Limb (tissue), 2 donors: ENCODE measurements at regions not wholly inside any gene's neighbourhood (a gene's known extent, or its start where the extent isn't known, plus 50 kb on each side); places are given as distances from the start of the nearest gene placed in this dataset.

Experiments
- DNase-seq, 2 donors: peaks; one replicate each; pipeline ENCODE4 v3.0.0-alpha.2; 2016; ENCODE audit errors: extremely low spot score in 2 of 2

DNA sequence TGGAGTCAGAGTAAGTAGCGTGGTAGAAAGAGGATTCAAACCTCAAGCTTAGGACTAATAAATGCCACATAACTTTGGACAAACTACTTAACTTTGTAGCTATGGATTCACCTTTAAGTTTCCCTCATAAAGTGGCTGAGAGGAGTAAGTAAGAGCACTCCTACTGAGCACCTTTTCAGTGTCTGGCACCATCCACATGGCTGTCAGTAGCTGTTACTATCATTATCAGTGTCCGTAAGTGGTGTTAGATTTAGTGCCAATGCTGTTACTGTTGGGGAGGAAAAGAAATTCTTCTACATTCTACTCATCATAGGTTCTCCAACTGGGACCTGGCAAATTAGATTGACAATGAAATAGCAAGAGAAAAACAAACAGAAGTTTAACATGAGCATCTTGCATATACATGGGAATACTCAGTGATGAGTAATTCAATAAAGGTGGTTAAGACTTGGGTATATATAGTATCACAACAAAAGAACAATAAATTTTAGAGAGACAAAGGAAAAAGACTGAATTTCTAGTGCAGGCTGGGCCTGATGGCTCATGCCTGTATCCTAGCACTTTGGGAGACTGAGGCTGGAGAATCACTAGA lies 165.6 kb upstream of the NBEA start:
- no peak for DNase-seq

GRCh38 chr13:34777089-34777913 lies 164.8 kb upstream of the NBEA start:
- DNase-seq, result no peak

- no peak for DNase-seq
Measured at GRCh38 chr13:34777914-34778303, 164.2 kb upstream of the NBEA start.

- no peak for DNase-seq
Measured at GRCh38 chr13:34779171-34779570, 162.9 kb upstream of the NBEA start.

GRCh38 chr13:34793301-34793700 lies 148.8 kb upstream of the NBEA start:
- DNase-seq, result no peak

DNA sequence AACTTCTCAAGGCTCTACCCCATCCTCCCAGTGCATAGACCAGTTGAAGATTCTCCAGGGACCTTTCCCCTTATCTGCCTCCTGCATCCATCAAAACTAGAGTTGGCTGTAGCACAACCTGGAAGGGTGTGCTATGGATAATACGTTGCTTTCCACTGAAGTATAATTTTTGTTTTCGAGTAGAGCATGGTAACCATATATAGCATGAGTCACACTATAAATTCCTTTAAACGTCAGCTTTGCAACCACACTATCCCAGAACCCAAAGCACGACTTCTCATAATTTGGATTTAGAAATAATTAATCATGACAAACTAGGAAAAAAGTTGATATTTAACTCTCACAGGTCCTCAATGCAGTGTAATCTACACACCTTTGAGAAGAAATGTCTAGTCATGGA lies 138.3 kb upstream of the NBEA start:
- no peak for DNase-seq

DNA sequence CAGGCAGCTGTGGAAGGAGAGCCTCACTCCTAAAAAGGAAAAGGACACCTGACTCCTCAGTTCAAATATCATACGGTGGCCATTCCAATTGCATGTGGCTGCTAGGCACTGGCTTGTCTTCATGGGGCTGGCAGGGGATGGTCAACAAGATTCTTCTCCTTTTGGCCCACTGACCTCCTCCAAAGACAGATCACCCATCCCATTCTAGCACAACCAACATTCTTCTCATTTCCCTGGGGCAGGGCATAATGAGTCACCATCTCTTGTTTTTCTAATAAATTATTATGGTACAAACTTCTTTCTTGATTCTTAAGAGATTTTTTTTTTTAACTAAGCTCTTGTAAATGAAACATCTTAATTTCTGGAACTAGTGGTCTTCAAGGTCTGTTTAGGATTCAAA lies 136.7 kb upstream of the NBEA start:
- no peak for DNase-seq

- no peak for DNase-seq
Measured at GRCh38 chr13:34808649-34809048, 133.4 kb upstream of the NBEA start.

- no peak for DNase-seq
Measured at GRCh38 chr13:34810996-34811395, 131.1 kb upstream of the NBEA start.

DNA sequence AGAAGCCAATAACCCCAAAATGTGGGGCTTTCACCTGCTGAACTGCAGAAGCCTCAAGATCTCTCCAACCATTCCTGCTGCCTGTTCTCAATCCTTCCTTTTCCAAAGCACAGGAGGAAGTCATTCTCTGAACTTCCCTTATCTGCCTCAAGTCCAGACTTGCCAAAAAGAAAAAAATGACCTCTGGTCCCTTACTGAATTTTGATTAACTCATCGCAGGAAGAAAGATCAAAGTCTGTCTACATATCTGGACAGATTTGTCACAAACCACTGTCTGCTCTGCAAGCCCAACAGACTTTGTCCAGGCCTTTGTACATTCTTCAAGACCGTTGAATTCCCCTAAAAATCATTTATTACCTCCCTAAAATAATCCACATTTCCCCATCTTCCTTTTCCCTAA lies 126.5 kb upstream of the NBEA start:
- no peak for DNase-seq

GRCh38 chr13:34816245-34816884 lies 125.7 kb upstream of the NBEA start:
- DNase-seq, result peak in 1 of 2 donors; percentile 79

GRCh38 chr13:34816908-34817665 lies 125.0 kb upstream of the NBEA start:
- no peak for DNase-seq

DNA sequence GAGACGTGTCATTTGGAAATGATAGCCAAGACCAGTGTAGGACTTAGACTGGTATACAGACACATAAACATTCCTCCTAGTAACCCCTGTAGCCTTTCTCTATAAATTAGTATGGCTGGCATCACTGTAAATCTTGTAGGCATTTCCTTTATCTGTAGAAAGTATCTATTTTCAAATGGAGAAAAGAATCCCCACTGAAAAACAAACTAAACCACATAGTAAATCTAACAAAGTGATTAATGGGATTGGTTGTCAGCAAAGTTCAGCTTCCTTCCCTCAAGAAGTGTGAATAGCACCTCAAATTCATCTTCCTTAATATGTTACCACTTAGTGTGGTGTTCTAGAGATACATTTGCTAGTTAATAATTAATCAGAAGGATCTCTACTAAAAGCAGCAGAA lies 119.4 kb upstream of the NBEA start:
- DNase-seq, result no peak

DNA sequence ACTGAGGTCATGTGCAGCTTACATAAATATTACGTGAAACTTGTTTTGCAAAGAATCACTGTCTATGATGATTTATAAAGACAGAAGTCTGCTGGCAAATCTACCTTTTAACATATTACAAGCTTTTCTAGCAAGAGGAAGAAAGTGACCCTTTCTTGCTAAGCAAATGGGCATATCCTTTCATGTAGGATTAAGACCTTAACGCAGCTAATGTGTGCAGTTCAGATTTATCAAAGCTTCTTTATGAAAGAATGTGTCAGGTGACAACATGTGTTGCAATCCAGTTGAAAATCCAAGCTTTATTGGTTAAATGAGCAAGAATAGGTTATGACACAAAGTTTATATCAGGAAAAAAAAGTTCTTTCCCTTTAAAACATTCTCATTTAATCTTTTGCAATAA lies 115.6 kb upstream of the NBEA start:
- no peak for DNase-seq

DNA sequence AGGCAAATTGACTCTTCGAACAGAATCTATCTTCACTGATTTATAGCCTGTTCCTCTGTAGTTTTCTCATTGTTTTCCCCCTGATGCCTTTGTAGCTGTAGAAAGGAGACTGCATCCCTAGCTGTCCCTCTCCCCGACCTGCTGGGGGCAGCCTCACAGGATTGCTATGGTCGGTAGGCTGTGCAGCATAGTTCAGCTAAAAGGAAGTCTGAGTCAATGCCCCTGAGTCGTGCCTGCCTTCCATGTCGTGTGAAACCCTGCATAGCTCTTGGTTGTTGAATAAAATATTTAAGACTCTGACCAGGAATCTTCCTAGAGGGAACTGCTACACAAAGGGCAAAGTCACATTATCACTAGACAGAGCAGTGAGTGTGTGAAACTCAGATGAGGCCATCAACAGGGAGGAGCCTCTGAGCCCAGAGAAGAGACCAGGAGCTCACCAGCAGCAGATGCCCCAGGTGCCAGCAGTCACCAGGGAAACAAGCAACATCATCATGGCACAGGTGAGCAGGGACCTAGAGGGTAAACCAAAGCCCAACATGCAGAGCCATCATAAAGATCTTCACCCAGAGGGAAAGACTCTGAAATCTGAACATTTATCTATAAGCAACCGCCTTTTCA lies 108.4 kb upstream of the NBEA start:
- DNase-seq, result no peak

- no peak for DNase-seq
Measured at GRCh38 chr13:34842466-34842865, 99.6 kb upstream of the NBEA start.

- DNase-seq, result no peak
Measured at GRCh38 chr13:34847766-34848165, 94.3 kb upstream of the NBEA start.

- no peak for DNase-seq
Measured at GRCh38 chr13:34849406-34849805, 92.7 kb upstream of the NBEA start.

- DNase-seq, result no peak
Measured at GRCh38 chr13:34853161-34853560, 88.9 kb upstream of the NBEA start.

GRCh38 chr13:34857558-34858325 lies 84.3 kb upstream of the NBEA start:
- peak in 1 of 2 donors; percentile 21 for DNase-seq

DNA sequence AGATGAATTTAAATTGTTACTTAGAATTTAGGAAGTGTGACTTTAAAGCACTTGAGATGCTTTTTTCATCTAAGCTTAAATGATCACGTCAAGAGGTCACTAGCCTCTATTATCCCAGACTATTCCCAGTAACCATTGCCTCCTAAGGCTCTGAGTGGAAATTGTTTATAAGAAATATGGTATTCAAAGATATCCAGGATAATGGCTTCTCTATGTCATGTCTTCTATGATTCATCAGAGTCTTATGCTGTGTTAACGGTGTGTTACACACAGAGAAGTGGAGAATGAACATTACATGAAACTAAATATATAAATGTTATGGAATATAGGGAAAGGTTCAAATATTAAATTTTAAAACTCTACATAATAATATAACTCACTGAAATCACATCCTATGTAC lies 79.8 kb upstream of the NBEA start:
- no peak for DNase-seq
